Osteocyte (in vitro differentiated cells): ENCODE measurements at regions not wholly inside any gene's neighbourhood (a gene's known extent, or its start where the extent isn't known, plus 50 kb on each side); places are given as distances from the start of the nearest gene placed in this dataset.

Experiments used
- DNase-seq: peaks from one replicate; pipeline ENCODE4 v3.0.0; 2021; ENCODE audit warnings: mixed read lengths; ENCODE audit not compliant: unreplicated experiment; ENCODE audit errors: extremely low spot score
- H3K27ac Mint-ChIP-seq: one replicate; pipeline ENCODE4 v1.8.0; 2021; ENCODE audit warnings: mild to moderate bottlenecking, mixed read lengths; ENCODE audit not compliant: unreplicated experiment
- H3K27me3 Mint-ChIP-seq: one replicate; pipeline ENCODE4 v1.8.0; 2021; ENCODE audit warnings: mixed read lengths; ENCODE audit not compliant: unreplicated experiment
- H3K36me3 Mint-ChIP-seq: one replicate; pipeline ENCODE4 v1.8.0; 2021; ENCODE audit warnings: mixed read lengths; ENCODE audit not compliant: unreplicated experiment
- H3K4me1 Mint-ChIP-seq: one replicate; pipeline ENCODE4 v1.8.0; 2021; ENCODE audit warnings: mixed read lengths; ENCODE audit not compliant: unreplicated experiment
- H3K4me3 Mint-ChIP-seq: one replicate; pipeline ENCODE4 v1.8.0; 2021; ENCODE audit warnings: mild to moderate bottlenecking, moderate library complexity, mixed read lengths; ENCODE audit not compliant: unreplicated experiment
- H3K9me3 Mint-ChIP-seq: one replicate; pipeline ENCODE4 v1.8.0; 2021; ENCODE audit warnings: mixed read lengths; ENCODE audit not compliant: unreplicated experiment
- CTCF ChIP-seq: fragments of 200-600 bp; sonication (generic); IDR thresholded peaks from 2 replicates; pipeline ENCODE4 v1.5.0; 2021; ENCODE audit warnings: antibody characterized with exemption, mild to moderate bottlenecking, moderate library complexity

- no peak for TF ChIP-seq CTCF
- H3K36me3 Mint-ChIP-seq = no peaks in the 10 kb centered on the region
Measured at GRCh38 chrX:482192-482701, 95.5 kb upstream of the PPP2R3B start.

GRCh38 chrX:482702-483203 lies 96.0 kb upstream of the PPP2R3B start:
- H3K9me3 Mint-ChIP-seq = peaks cover 12% of the 10 kb centered on the region
- no peak for TF ChIP-seq CTCF

More at GRCh38 chrX:482192-482701, 95.5 kb upstream of the PPP2R3B start:
- H3K27ac Mint-ChIP-seq = no peak overlapping the region
- H3K4me3 Mint-ChIP-seq = no peak overlapping the region
- peaks cover 17% of the 10 kb centered on the region for H3K9me3 Mint-ChIP-seq
- DNase-seq = no peak
- H3K4me1 Mint-ChIP-seq = no peaks in the 10 kb centered on the region
- no peaks in the 10 kb centered on the region for H3K27me3 Mint-ChIP-seq

GRCh38 chrX:485368-485767 lies 98.7 kb upstream of the PPP2R3B start:
- TF ChIP-seq CTCF = no peak

More at GRCh38 chrX:482702-483203, 96.0 kb upstream of the PPP2R3B start:
- Mint-ChIP-seq H3K4me3 (no peak overlapping the region), H3K27me3 (no peaks in the 10 kb centered on the region), H3K4me1 (no peaks in the 10 kb centered on the region), H3K36me3 (no peaks in the 10 kb centered on the region), H3K27ac (no peak overlapping the region)
- DNase-seq = no peak

GRCh38 chrX:486325-486724 lies 99.6 kb upstream of the PPP2R3B start:
- no peaks in the 10 kb centered on the region for H3K4me1 Mint-ChIP-seq
- H3K27me3 Mint-ChIP-seq = no peaks in the 10 kb centered on the region
- H3K4me3 Mint-ChIP-seq = no peak overlapping the region
- no peak overlapping the region for H3K27ac Mint-ChIP-seq
- no peak for DNase-seq
- H3K9me3 Mint-ChIP-seq = peaks cover 9% of the 10 kb centered on the region
- TF ChIP-seq CTCF = no peak
- H3K36me3 Mint-ChIP-seq = no peaks in the 10 kb centered on the region

More at GRCh38 chrX:485368-485767, 98.7 kb upstream of the PPP2R3B start:
- no peak for DNase-seq
- Mint-ChIP-seq H3K4me3 (no peak overlapping the region), H3K27me3 (no peaks in the 10 kb centered on the region), H3K4me1 (no peaks in the 10 kb centered on the region), H3K36me3 (no peaks in the 10 kb centered on the region), H3K27ac (no peak overlapping the region), H3K9me3 (peaks cover 9% of the 10 kb centered on the region)

GRCh38 chrX:487836-488235 lies 101.1 kb upstream of the PPP2R3B start:
- Mint-ChIP-seq H3K27me3 (no peaks in the 10 kb centered on the region), H3K27ac (no peak overlapping the region), H3K9me3 (peaks cover 9% of the 10 kb centered on the region), H3K36me3 (no peaks in the 10 kb centered on the region), H3K4me1 (no peaks in the 10 kb centered on the region), H3K4me3 (no peak overlapping the region)
- DNase-seq = no peak
- no peak for TF ChIP-seq CTCF
